GM12864 (cell line): ENCODE measurements at regions not wholly inside any gene's neighbourhood (a gene's known extent, or its start where the extent isn't known, plus 50 kb on each side); places are given as distances from the start of the nearest gene placed in this dataset.

ENCODE experiments used
- DNase-seq: peaks from one replicate; pipeline ENCODE4 v3.0.0-alpha.2; 2011; ENCODE audit warnings: low read depth
- H3K4me3 ChIP-seq: 2 replicates; pipeline ENCODE4 v1.5.1; 2011; ENCODE audit warnings: mild to moderate bottlenecking, low read depth, low read length, control low read depth
- TF ChIP-seq, protein P1 (sequence below): IDR thresholded peaks from 2 replicates; pipeline ENCODE4 v1.5.1; 2011; ENCODE audit warnings: low read depth, mild to moderate bottlenecking, moderate library complexity, low read length, control low read depth, inconsistent platforms; ENCODE audit errors: missing control alignments

GRCh38 chr5:121725450-121725849, 126.2 kb upstream of the FTMT start:
- H3K4me3 ChIP-seq: no peak overlapping the region
- TF ChIP-seq, protein P1, sequence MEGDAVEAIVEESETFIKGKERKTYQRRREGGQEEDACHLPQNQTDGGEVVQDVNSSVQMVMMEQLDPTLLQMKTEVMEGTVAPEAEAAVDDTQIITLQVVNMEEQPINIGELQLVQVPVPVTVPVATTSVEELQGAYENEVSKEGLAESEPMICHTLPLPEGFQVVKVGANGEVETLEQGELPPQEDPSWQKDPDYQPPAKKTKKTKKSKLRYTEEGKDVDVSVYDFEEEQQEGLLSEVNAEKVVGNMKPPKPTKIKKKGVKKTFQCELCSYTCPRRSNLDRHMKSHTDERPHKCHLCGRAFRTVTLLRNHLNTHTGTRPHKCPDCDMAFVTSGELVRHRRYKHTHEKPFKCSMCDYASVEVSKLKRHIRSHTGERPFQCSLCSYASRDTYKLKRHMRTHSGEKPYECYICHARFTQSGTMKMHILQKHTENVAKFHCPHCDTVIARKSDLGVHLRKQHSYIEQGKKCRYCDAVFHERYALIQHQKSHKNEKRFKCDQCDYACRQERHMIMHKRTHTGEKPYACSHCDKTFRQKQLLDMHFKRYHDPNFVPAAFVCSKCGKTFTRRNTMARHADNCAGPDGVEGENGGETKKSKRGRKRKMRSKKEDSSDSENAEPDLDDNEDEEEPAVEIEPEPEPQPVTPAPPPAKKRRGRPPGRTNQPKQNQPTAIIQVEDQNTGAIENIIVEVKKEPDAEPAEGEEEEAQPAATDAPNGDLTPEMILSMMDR: no peak
- DNase-seq: no peak

GRCh38 chr5:121726991-121727390, 124.7 kb upstream of the FTMT start:
- TF ChIP-seq, protein P1: no peak
- no peak for DNase-seq
- H3K4me3 ChIP-seq: no peak overlapping the region

- no peak overlapping the region for H3K4me3 ChIP-seq
- no peak for DNase-seq
- TF ChIP-seq, protein P1: no peak
These were observed 120.3 kb upstream of the FTMT start for GRCh38 chr5:121731377-121731776.

DNA sequence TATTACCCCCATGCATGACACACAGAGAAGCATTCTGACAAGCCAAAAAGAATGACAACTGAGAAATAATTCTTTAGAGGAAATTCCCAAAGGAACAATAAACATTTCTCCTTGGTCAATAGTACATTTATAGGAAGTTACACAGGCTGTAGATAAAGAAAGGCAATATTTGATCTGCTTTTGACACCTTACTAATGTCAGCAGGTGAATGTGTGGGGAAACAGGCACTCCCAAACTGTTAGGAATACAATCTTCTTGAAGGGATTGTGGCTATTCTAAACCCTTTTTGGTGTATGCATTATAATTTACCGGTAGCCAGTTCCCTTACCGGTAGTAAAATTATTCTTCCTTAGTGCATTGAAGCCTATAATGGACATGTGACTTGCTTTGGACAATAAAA, 116.1 kb upstream of the FTMT start:
- no peak overlapping the region for H3K4me3 ChIP-seq
- TF ChIP-seq, protein P1: no peak
- no peak for DNase-seq

DNA sequence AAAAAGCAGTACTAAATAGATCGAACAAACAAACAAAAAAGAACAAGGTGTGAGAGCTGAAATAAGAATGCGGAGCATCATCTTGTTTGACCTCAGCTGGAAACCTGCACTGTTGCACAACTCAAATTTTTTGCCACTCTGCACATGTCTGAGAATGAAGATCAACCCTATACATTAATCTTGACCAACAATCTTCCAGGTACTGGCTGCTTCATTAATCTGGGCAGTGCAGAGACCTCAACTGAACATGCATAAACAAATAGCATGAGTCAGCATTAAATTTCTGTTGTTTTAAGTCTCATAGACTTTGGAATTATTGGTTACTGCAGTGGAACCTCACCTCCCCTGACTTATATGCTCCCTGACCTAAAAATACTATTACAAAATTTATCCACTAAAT, 114.6 kb upstream of the FTMT start:
- TF ChIP-seq, protein P1: no peak
- DNase-seq: no peak
- H3K4me3 ChIP-seq: no peak overlapping the region

- no peak for DNase-seq
- no peak overlapping the region for H3K4me3 ChIP-seq
- TF ChIP-seq, protein P1: no peak
These were observed 110.5 kb upstream of the FTMT start for GRCh38 chr5:121741156-121741555.

GRCh38 chr5:121744577-121744976, 107.1 kb upstream of the FTMT start:
- H3K4me3 ChIP-seq: no peak overlapping the region
- TF ChIP-seq, protein P1: no peak
- no peak for DNase-seq
